ENCODE measurements at regions not wholly inside any gene's neighbourhood (a gene's known extent, or its start where the extent isn't known, plus 50 kb on each side); places are given as distances from the start of the nearest gene placed in this dataset.

DNA sequence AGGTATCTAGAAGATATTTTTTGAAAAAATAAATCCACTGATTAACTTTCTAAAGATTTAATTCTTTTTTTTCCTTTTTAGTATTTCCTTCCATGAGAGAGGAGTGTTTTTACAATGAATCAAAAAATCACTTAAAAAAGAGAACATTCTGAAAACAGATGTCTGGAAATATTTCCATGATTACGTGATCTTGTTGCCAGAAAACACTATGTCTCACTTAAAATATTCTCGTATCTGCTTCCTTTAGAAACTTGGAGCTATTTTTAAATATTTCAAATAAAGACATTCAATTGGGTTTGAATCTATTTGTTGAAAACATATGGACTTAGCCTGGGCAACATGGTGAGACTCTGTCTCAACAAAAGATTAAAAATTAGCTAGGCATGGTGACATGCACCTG lies 232.8 kb upstream of the RASGEF1B start:
- H3K9me3 ChIP-seq (ENCODE audit: control insufficient read depth, low read length): no peaks in the 10 kb centered on the region
- H3K4me3 ChIP-seq (ENCODE audit: low read length): no peak overlapping the region
- no peaks in the 10 kb centered on the region for H3K4me1 ChIP-seq (ENCODE audit: control insufficient read depth, insufficient read depth, low read length)
- H3K36me3 ChIP-seq (ENCODE audit: control insufficient read depth, insufficient read depth, low read length, severe bottlenecking): no peaks in the 10 kb centered on the region
- DNase-seq (ENCODE audit: low read depth): peak; percentile 22
- no peak overlapping the region for H3K9ac ChIP-seq (ENCODE audit: low read length)
- H3K27me3 ChIP-seq (replicated peaks; ENCODE audit: control insufficient read depth, insufficient read depth, low read length): no peaks in the 10 kb centered on the region

DNA sequence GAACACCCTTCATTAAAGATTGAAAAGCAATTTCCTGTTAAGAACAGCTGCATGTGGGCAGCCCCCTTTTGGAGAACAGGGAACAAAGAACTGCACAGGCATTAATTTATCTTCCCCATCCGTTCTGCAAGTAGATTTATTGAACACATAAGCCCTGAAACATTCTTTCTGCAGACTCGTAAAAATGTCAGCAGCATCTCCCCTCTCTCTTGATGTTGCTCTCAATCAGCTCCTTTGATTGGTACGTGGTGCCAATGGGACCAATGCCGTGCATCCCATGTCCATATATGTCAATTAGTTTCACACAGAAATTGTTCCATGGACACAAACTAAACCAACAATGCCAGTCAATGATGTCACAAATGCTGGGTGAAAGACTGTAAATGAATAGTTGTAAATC lies 228.5 kb upstream of the RASGEF1B start:
- Histone ChIP-seq H3K4me1 (ENCODE audit: control insufficient read depth, insufficient read depth, low read length) (no peaks in the 10 kb centered on the region), H3K36me3 (ENCODE audit: control insufficient read depth, insufficient read depth, low read length, severe bottlenecking) (no peaks in the 10 kb centered on the region), H3K27me3 (replicated peaks; ENCODE audit: control insufficient read depth, insufficient read depth, low read length) (no peaks in the 10 kb centered on the region), H3K9me3 (ENCODE audit: control insufficient read depth, low read length) (no peaks in the 10 kb centered on the region), H3K4me3 (ENCODE audit: low read length) (no peak overlapping the region), H3K9ac (ENCODE audit: low read length) (no peak overlapping the region)
- DNase-seq (ENCODE audit: low read depth): no peak

DNA sequence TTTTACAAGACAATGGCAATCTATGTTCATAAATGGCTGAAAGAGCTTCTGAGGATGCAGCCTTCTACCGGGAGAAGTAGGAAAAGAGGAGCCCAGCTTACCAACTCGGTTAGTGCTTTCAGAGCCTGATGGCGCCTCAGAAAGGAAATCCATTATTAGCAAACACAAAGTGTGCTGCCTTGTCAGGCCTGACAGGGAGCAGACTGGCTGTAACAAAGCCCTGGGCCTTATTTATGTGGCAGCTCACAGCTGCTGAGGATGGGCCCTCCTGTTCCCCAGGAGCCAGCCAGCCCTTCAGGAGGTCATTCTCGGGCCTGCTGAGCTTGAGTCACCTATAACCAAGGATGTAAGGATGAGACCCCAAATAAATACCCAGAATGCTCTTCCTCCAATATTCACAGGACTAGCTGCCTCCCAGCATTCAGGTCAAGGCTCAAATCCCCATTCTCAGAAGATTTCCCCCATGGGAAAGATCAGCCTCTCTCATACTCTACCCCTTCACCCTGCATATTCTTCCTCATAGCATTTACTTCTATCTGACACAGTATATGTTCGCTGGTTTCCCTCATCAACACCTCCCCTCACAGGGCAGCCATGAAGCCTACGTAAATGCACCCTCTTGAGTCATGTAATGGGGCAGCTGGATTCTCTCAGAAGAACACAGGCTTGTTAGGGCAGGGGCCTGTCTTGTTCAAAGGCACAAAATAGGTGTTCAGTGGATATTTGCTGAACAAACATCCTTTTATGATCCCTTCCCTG lies 227.0 kb upstream of the RASGEF1B start:
- no peaks in the 10 kb centered on the region for H3K9me3 ChIP-seq (ENCODE audit: control insufficient read depth, low read length)
- DNase-seq (ENCODE audit: low read depth): no peak
- no peak overlapping the region for H3K4me3 ChIP-seq (ENCODE audit: low read length)
- H3K36me3 ChIP-seq (ENCODE audit: control insufficient read depth, insufficient read depth, low read length, severe bottlenecking): no peaks in the 10 kb centered on the region
- H3K4me1 ChIP-seq (ENCODE audit: control insufficient read depth, insufficient read depth, low read length): peaks cover 7% of the 10 kb centered on the region
- H3K9ac ChIP-seq (ENCODE audit: low read length): no peak overlapping the region
- no peaks in the 10 kb centered on the region for H3K27me3 ChIP-seq (replicated peaks; ENCODE audit: control insufficient read depth, insufficient read depth, low read length)

DNA sequence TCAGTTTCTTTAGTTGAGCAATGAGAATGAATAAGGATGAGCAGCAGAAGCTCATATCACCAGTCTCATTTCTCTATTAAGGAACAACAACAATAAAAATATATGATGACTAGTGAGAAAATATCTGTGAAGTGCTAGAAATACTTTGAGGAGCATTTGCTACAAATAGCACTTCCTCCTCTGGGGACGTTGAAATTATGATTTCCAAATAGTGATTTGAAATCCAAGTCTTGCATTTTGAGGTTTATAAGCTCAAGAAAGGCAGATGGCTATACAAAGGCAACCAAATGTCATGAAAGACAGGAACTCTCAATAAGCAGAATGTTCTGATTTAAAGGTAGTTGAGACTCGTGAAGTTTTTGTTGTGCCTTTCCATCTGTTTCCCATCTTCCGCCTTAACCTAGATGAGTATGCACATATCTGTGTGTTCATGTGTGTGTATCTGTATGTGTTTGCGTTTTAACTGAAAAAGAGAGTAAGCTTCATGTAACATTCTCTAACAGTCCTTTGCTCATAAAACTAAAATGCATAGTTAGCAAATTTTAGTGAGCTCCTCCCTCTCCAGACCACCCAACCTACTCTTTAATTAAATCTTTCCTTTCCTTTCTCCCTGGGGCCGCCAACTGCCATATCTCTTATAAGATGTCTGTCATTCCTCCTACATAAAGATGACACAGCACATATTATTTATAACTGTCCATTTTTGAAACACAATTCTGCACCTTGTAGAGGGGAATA lies 222.6 kb upstream of the RASGEF1B start:
- H3K27me3 ChIP-seq (replicated peaks; ENCODE audit: control insufficient read depth, insufficient read depth, low read length): peaks cover 4% of the 10 kb centered on the region
- H3K9me3 ChIP-seq (ENCODE audit: control insufficient read depth, low read length): no peaks in the 10 kb centered on the region
- peaks cover 7% of the 10 kb centered on the region for H3K4me1 ChIP-seq (ENCODE audit: control insufficient read depth, insufficient read depth, low read length)
- no peak overlapping the region for H3K4me3 ChIP-seq (ENCODE audit: low read length)
- no peaks in the 10 kb centered on the region for H3K36me3 ChIP-seq (ENCODE audit: control insufficient read depth, insufficient read depth, low read length, severe bottlenecking)
- H3K9ac ChIP-seq (ENCODE audit: low read length): no peak overlapping the region
- DNase-seq (ENCODE audit: low read depth): no peak

DNA sequence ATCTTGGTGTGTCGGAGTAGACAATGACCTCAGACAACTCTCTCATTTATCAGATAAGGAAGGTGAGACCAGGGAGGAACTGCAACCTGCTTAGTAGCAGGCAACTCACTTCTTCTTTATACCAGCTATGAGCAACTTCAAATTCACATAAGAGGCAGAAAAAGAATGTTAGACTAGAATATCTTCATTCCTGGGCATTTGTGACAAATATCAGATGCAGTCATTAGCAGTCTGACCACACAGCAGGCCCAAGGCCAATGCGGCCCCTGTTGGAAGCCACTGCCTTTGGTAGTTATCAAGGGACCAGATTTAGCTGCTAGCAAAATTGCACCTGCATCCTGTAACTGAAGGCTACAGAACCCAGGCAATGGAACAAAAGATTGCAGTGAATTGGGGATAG lies 219.2 kb upstream of the RASGEF1B start:
- H3K27me3 ChIP-seq (replicated peaks; ENCODE audit: control insufficient read depth, insufficient read depth, low read length): peaks cover 4% of the 10 kb centered on the region
- H3K9ac ChIP-seq (ENCODE audit: low read length): no peak overlapping the region
- DNase-seq (ENCODE audit: low read depth): no peak
- H3K36me3 ChIP-seq (ENCODE audit: control insufficient read depth, insufficient read depth, low read length, severe bottlenecking): no peaks in the 10 kb centered on the region
- peaks cover 7% of the 10 kb centered on the region for H3K4me1 ChIP-seq (ENCODE audit: control insufficient read depth, insufficient read depth, low read length)
- no peak overlapping the region for H3K4me3 ChIP-seq (ENCODE audit: low read length)
- H3K9me3 ChIP-seq (ENCODE audit: control insufficient read depth, low read length): no peaks in the 10 kb centered on the region

DNA sequence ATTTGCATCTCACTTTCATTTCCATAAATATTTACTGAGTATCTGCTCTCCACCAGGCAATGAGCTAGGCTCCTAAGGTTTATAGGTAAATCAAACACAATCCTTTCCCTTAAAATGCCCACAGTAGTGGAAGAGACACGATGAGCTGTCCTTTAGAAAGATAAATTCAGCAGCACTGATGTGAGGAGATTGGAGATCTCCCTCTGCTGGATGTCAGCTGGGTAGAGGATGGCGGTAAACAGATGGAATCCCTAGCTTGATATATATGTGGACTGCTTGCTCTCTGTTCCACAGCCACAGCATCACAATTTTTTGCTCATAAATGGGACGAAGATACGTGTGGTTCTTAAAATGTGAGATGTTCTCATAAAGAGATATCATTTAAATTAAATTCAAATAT lies 216.4 kb upstream of the RASGEF1B start:
- Histone ChIP-seq H3K27me3 (replicated peaks; ENCODE audit: control insufficient read depth, insufficient read depth, low read length) (peaks cover 4% of the 10 kb centered on the region), H3K9me3 (ENCODE audit: control insufficient read depth, low read length) (no peaks in the 10 kb centered on the region), H3K36me3 (ENCODE audit: control insufficient read depth, insufficient read depth, low read length, severe bottlenecking) (no peaks in the 10 kb centered on the region), H3K4me3 (ENCODE audit: low read length) (no peak overlapping the region), H3K4me1 (ENCODE audit: control insufficient read depth, insufficient read depth, low read length) (peaks cover 3% of the 10 kb centered on the region), H3K9ac (ENCODE audit: low read length) (no peak overlapping the region)
- no peak for DNase-seq (ENCODE audit: low read depth)

DNA sequence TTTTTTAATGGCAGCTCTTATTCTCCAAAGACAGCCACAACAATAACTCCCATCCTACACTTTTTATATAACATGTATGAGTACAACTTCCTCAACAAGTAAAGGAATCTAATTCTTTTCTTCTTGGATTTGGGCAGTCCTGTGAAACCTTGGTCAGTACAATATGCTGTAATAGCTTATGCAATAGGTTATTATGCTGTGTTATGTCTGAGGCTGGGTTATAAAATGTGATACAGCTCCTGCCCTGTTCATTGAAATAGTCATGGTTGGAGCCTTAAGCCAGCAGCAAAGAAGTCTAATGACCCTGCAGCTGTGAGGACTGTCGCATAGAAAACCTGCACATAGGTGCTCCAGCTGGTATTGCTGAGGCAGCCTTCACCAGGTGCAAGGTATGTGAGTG lies 215.8 kb upstream of the RASGEF1B start:
- H3K4me1 ChIP-seq (ENCODE audit: control insufficient read depth, insufficient read depth, low read length): peaks cover 3% of the 10 kb centered on the region
- DNase-seq (ENCODE audit: low read depth): no peak
- no peaks in the 10 kb centered on the region for H3K9me3 ChIP-seq (ENCODE audit: control insufficient read depth, low read length)
- H3K9ac ChIP-seq (ENCODE audit: low read length): no peak overlapping the region
- H3K27me3 ChIP-seq (replicated peaks; ENCODE audit: control insufficient read depth, insufficient read depth, low read length): peaks cover 4% of the 10 kb centered on the region
- H3K4me3 ChIP-seq (ENCODE audit: low read length): no peak overlapping the region
- H3K36me3 ChIP-seq (ENCODE audit: control insufficient read depth, insufficient read depth, low read length, severe bottlenecking): no peaks in the 10 kb centered on the region

DNA sequence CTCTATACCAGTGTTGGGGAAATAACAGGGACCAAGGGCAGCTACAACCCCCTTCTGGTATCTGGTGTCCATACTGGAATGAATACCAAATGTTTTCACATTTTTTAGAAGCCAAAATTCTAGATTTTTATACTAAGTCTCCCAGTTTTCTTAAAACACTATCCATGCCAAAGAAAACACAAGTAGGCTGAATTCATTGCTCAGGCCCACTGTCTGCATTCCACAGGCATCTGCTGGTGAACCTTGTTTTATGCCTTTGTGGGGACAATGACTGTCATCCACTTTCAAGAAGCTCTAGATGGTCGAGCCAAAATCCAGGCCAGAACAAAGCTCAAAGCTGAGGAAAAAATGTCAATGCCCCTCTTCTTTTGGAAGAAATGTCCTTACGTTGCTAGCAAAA lies 213.4 kb upstream of the RASGEF1B start:
- Histone ChIP-seq H3K9me3 (ENCODE audit: control insufficient read depth, low read length) (no peaks in the 10 kb centered on the region), H3K36me3 (ENCODE audit: control insufficient read depth, insufficient read depth, low read length, severe bottlenecking) (no peaks in the 10 kb centered on the region), H3K4me3 (ENCODE audit: low read length) (no peak overlapping the region), H3K27me3 (replicated peaks; ENCODE audit: control insufficient read depth, insufficient read depth, low read length) (no peaks in the 10 kb centered on the region), H3K4me1 (ENCODE audit: control insufficient read depth, insufficient read depth, low read length) (peaks cover 3% of the 10 kb centered on the region), H3K9ac (ENCODE audit: low read length) (no peak overlapping the region)
- DNase-seq (ENCODE audit: low read depth): no peak

DNA sequence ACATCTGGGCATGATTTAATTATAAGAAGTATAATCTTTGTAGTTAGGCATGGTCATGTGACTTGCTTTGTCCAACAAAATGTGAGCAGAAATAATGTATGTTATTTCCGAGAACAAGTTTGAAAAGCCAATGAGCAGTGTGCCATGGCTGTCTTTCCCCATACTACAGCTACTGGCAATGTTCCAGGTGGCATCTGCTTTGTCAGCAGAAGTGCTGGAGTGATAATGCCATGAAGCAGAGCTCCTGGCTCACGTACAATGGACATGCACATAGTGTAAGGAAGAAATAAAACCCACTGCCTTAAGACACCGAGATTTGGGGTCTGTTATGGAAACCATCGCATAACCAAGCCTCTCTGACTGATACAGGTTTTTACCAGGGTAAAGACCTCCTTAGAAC lies 212.6 kb upstream of the RASGEF1B start:
- H3K4me1 ChIP-seq (ENCODE audit: control insufficient read depth, insufficient read depth, low read length): peaks cover 3% of the 10 kb centered on the region
- no peak overlapping the region for H3K9ac ChIP-seq (ENCODE audit: low read length)
- no peak for DNase-seq (ENCODE audit: low read depth)
- H3K9me3 ChIP-seq (ENCODE audit: control insufficient read depth, low read length): no peaks in the 10 kb centered on the region
- no peaks in the 10 kb centered on the region for H3K36me3 ChIP-seq (ENCODE audit: control insufficient read depth, insufficient read depth, low read length, severe bottlenecking)
- no peaks in the 10 kb centered on the region for H3K27me3 ChIP-seq (replicated peaks; ENCODE audit: control insufficient read depth, insufficient read depth, low read length)
- H3K4me3 ChIP-seq (ENCODE audit: low read length): no peak overlapping the region

DNA sequence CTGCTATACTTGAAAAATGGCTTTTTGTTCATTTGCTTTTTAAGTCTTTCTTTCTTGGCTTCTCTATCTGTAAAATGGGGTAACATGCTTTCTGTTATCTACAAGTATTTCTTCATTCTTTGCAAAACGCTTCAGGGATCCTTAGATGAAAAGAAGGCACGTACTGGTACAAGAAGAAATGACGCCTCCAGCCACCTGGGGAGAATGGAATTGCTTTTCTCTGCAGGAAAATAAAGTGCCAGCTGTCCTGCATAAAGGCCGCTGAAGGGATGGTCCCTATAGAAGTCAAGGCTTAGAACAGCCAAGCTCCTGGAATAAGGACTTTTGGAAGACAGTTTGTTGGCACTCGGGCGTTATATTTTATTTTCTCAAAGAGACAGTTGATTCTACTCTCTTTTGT lies 210.8 kb upstream of the RASGEF1B start:
- peaks cover 3% of the 10 kb centered on the region for H3K4me1 ChIP-seq (ENCODE audit: control insufficient read depth, insufficient read depth, low read length)
- no peaks in the 10 kb centered on the region for H3K36me3 ChIP-seq (ENCODE audit: control insufficient read depth, insufficient read depth, low read length, severe bottlenecking)
- H3K4me3 ChIP-seq (ENCODE audit: low read length): no peak overlapping the region
- H3K9me3 ChIP-seq (ENCODE audit: control insufficient read depth, low read length): no peaks in the 10 kb centered on the region
- H3K9ac ChIP-seq (ENCODE audit: low read length): no peak overlapping the region
- DNase-seq (ENCODE audit: low read depth): no peak
- no peaks in the 10 kb centered on the region for H3K27me3 ChIP-seq (replicated peaks; ENCODE audit: control insufficient read depth, insufficient read depth, low read length)

DNA sequence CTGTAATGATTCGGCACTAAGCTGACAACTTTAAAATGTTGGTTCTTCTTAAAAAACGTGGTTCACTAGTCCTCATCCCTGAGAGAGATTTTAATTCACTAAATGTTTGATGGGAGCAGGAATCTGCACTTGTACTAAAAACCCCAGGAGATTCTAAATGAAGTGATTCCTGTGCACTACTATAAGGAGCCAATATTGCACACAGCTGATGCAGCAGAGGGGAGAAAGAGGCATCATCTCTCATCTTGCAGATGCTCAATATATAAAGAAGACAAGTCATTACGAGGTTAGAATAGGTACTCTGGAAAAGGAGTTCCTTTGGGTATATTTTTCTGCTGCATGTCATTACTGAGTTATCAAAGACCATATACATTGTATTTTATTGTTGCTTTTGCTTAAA lies 207.6 kb upstream of the RASGEF1B start:
- Histone ChIP-seq H3K9ac (ENCODE audit: low read length) (no peak overlapping the region), H3K36me3 (ENCODE audit: control insufficient read depth, insufficient read depth, low read length, severe bottlenecking) (no peaks in the 10 kb centered on the region), H3K27me3 (replicated peaks; ENCODE audit: control insufficient read depth, insufficient read depth, low read length) (no peaks in the 10 kb centered on the region), H3K9me3 (ENCODE audit: control insufficient read depth, low read length) (no peaks in the 10 kb centered on the region), H3K4me1 (ENCODE audit: control insufficient read depth, insufficient read depth, low read length) (peaks cover 13% of the 10 kb centered on the region), H3K4me3 (ENCODE audit: low read length) (no peak overlapping the region)
- no peak for DNase-seq (ENCODE audit: low read depth)

Measured in adipocyte (in vitro differentiated cells).